HepG2 (cell line): ENCODE measurements at regions not wholly inside any gene's neighbourhood (a gene's known extent, or its start where the extent isn't known, plus 50 kb on each side); places are given as distances from the start of the nearest gene placed in this dataset.
A peak's percentile ranks its signal among the peaks of the same experiment; 100 is the strongest.

Source experiments
- ATAC-seq: fragments of 200-7000 bp; cut with Tn5 transposase; 3 replicates; pipeline ENCODE4 v1.9.1; 2020; ENCODE audit warnings: mild to moderate bottlenecking, moderate library complexity
- BruUV-seq: library from RNA; stranded (reverse); fragments of 400-500 nt; replicated peaks from 2 replicates; lab custom pipeline; 2021; lab: Mats Ljungman, UMichigan
- CTCF ChIA-PET: fragments of 300-600 bp; formaldehyde crosslinking; extraction: SDS; loops from one replicate; lab custom pipeline; 2021; ENCODE audit warnings: low total read pairs, inconsistent platforms, low intra/inter-chr PET ratio; lab: Yijun Ruan, JAX
- POLR2A ChIA-PET: fragments of 350-600 bp; sonication (Branson Sonifier 250); formaldehyde crosslinking; loops from one replicate; lab custom pipeline; 2020; ENCODE audit warnings: antibody characterized with exemption, inconsistent platforms; lab: Yijun Ruan, JAX
- DNase-seq: peaks from one replicate; pipeline ENCODE4 v3.0.0-alpha.2; 2015; ENCODE audit warnings: low spot score
- FAIRE-seq: peaks from 3 replicates; lab custom pipeline; 2011; peaks lifted over from hg19 to GRCh38; lab: Jason Lieb, UNC
- H2AFZ ChIP-seq: one replicate; pipeline ENCODE4 v1.6.1; 2011; ENCODE audit warnings: low read length, inconsistent platforms
- H3K27ac ChIP-seq: fragments of 300-600 bp; 3 replicates; pipeline ENCODE4 v1.8.0; 2011; ENCODE audit warnings: mixed run types, mild to moderate bottlenecking, mixed read lengths, low read length, inconsistent platforms; ENCODE audit not compliant: insufficient read depth; ENCODE audit errors: extremely low read length
- H3K27me3 ChIP-seq, 2 experiments: fragments of 200-600 bp in 1 of 2; 2 replicates in 1 of 2; 3 replicates in 1 of 2; pipeline versions ENCODE4 v1.6.0 to v1.8.0; 2011; ENCODE audit warnings: low read length in 2 of 2, mild to moderate bottlenecking in 2 of 2, moderate library complexity in 2 of 2, inconsistent platforms in 1 of 2; ENCODE audit not compliant: insufficient read depth in 2 of 2, control insufficient read depth in 1 of 2
- H3K36me3 ChIP-seq, 2 experiments: fragments of 200-600 bp in 1 of 2; replicated peaks in 1 of 2; 2 replicates in 1 of 2; 3 replicates in 1 of 2; pipeline versions ENCODE4 v1.5.1 to v1.8.0; 2011; ENCODE audit warnings: low read length in 2 of 2, inconsistent platforms in 1 of 2; ENCODE audit not compliant: insufficient read depth in 2 of 2, control insufficient read depth in 1 of 2
- H3K4me1 ChIP-seq: 2 replicates; pipeline ENCODE4 v1.5.1; 2012; ENCODE audit warnings: low read length, inconsistent platforms; ENCODE audit not compliant: insufficient read depth
- H3K4me2 ChIP-seq: 2 replicates; pipeline ENCODE4 v1.6.0; 2011; ENCODE audit warnings: low read depth, low read length, inconsistent platforms
- H3K4me3 ChIP-seq, 3 experiments: fragments of 200-600 bp in 1 of 3; sonication (generic), shearing (Covaris generic) in 1 of 3; replicated peaks in 1 of 3; 2 replicates each; pipeline ENCODE4 v1.5.1; 2011 to 2016; ENCODE audit warnings: low read length in 3 of 3, inconsistent platforms in 2 of 3, low read depth in 2 of 3, mild to moderate bottlenecking in 2 of 3, control low read depth in 1 of 3, mixed read lengths in 1 of 3; ENCODE audit not compliant: insufficient read depth in 1 of 3
- H3K79me2 ChIP-seq: one replicate; pipeline ENCODE4 v1.6.1; 2011; ENCODE audit warnings: low read length, inconsistent platforms; ENCODE audit not compliant: insufficient read depth
- H3K9ac ChIP-seq: 2 replicates; pipeline ENCODE4 v1.6.0; 2011; ENCODE audit warnings: mild to moderate bottlenecking, low read depth, low read length, inconsistent platforms; ENCODE audit not compliant: insufficient read depth
- H3K9me3 ChIP-seq: 2 replicates; pipeline ENCODE4 v1.5.1; 2012; ENCODE audit warnings: mild to moderate bottlenecking, low read length
- H4K20me1 ChIP-seq: 2 replicates; pipeline ENCODE4 v1.6.0; 2011; ENCODE audit warnings: inconsistent platforms, mild to moderate bottlenecking, low read length, moderate library complexity; ENCODE audit not compliant: insufficient read depth
- LCORL ChIP-seq, 2 experiments: fragments of 450-650 bp in 1 of 2; sonication (generic) in 1 of 2; formaldehyde crosslinking in 1 of 2; IDR thresholded peaks; 2 replicates each; pipeline versions ENCODE4 v1.5.0 to v1.6.1; 2017 to 2020; ENCODE audit warnings: antibody characterized with exemption in 1 of 2, missing genetic modification reagents in 1 of 2
- MAFF ChIP-seq: IDR thresholded peaks from 2 replicates; pipeline ENCODE4 v1.6.1; 2011; ENCODE audit warnings: low read depth, low read length, improper control_type of control experiment
- MAFK ChIP-seq, 2 experiments: IDR thresholded peaks in 1 of 2; conservative IDR thresholded peaks in 1 of 2; 2 replicates each; pipeline ENCODE4 v1.6.1; 2011; ENCODE audit warnings: improper control_type of control experiment in 2 of 2, low read length in 2 of 2
- MAZ ChIP-seq, 2 experiments: sonication (generic) in 1 of 2; formaldehyde crosslinking in 1 of 2; IDR thresholded peaks; 2 replicates each; pipeline versions ENCODE4 v1.5.0 to v1.6.1; 2012 to 2020; ENCODE audit warnings: low read depth in 2 of 2, mild to moderate bottlenecking in 2 of 2, borderline replicate concordance in 1 of 2, improper control_type of control experiment in 1 of 2, low read length in 1 of 2, missing genetic modification reagents in 1 of 2, moderate library complexity in 1 of 2
- NFE2L2 ChIP-seq: fragments of 150-350 bp; IDR thresholded peaks from 2 replicates; pipeline ENCODE4 v1.6.1; 2014; ENCODE audit warnings: low read length
- POLR2A ChIP-seq, 2 experiments: IDR thresholded peaks; 2 replicates each; pipeline ENCODE4 v1.6.1; 2011; ENCODE audit warnings: low read depth in 2 of 2, low read length in 2 of 2, mild to moderate bottlenecking in 1 of 2, moderate library complexity in 1 of 2; ENCODE audit not compliant: insufficient read depth in 1 of 2
- RFX1 ChIP-seq: fragments of 450-650 bp; IDR thresholded peaks from 2 replicates; pipeline ENCODE4 v1.6.1; 2017
- RXRA ChIP-seq: sonication (generic); formaldehyde crosslinking; IDR thresholded peaks from 2 replicates; pipeline ENCODE4 v1.5.1; 2020; ENCODE audit warnings: missing genetic modification reagents
- SNAI1 ChIP-seq: sonication (generic); formaldehyde crosslinking; IDR thresholded peaks from 2 replicates; pipeline ENCODE4 v1.5.0; 2020; ENCODE audit warnings: mild to moderate bottlenecking, missing genetic modification reagents, borderline replicate concordance
- ZNF326 ChIP-seq: sonication (generic); formaldehyde crosslinking; IDR thresholded peaks from 2 replicates; pipeline ENCODE4 v1.4.0; 2020; ENCODE audit warnings: missing genetic modification reagents, borderline replicate concordance
- ZNF83 ChIP-seq: sonication (generic); formaldehyde crosslinking; IDR thresholded peaks from 2 replicates; pipeline ENCODE4 v1.4.0; 2020; ENCODE audit warnings: missing genetic modification reagents, mild to moderate bottlenecking, borderline replicate concordance
- WGBS: methylation state at CpG from one replicate; pipeline ENCODE4 v1.1.6; 2017; ENCODE audit warnings: low lambda C conversion rate; 5-methylcytosine and 5-hydroxymethylcytosine counted together
- in situ Hi-C: cut with HindIII; loops from 2 replicates; pipeline ENCODE4 v1.10.0; 2017; ENCODE audit warnings: low pct_unique_long_range_greater_than_20kb; ENCODE audit not compliant: extremely low pct_ligation_motif_present
- intact Hi-C: fragments of 100-400 bp; cut with micrococcal nuclease; formaldehyde crosslinking; loops from one replicate; pipeline ENCODE4 v1.10.0; 2022; ENCODE audit not compliant: unreplicated experiment

- WGBS: 0% methylated on average over 1 of the region's 1 CpG
Observed at GRCh38 chr18:41227993-41228392, 727.0 kb upstream of the PIK3C3 start.

GRCh38 chr18:41226911-41227310 is 728.1 kb upstream of the PIK3C3 start:
- Histone ChIP-seq H3K36me3 (no peaks in the 10 kb centered on the region), H3K4me1 (no peaks in the 10 kb centered on the region), H3K4me3 (no peak overlapping the region), H3K27ac (no peak overlapping the region), H3K79me2 (no peaks in the 10 kb centered on the region), H3K9me3 (peaks cover 8% of the 10 kb centered on the region; the same call in 1 of the 2 replicates), H3K9ac (no peak overlapping the region), H3K27me3 (no peaks in the 10 kb centered on the region), H4K20me1 (no peaks in the 10 kb centered on the region), H2AFZ (no peak overlapping the region), H3K4me2 (no peak overlapping the region)
- BruUV-seq: no TSS peak
- FAIRE-seq (no peak), ATAC-seq (no peak), DNase-seq (no peak)
- ChIA-PET CTCF (no interaction called here), POLR2A (no interaction called here)
- in situ Hi-C loops (no loop called here), intact Hi-C loops (no loop called here)
- TF ChIP-seq MAZ (IDR thresholded peaks at IDR 0.05; ENCODE audit: borderline replicate concordance, low read depth, low read length): no peak
- TF ChIP-seq MAZ (CRISPR knock-in tag; IDR thresholded peaks at IDR 0.05; ENCODE audit: low read depth): no peak
- no peak for TF ChIP-seq LCORL (IDR thresholded peaks at IDR 0.05)
- TF ChIP-seq LCORL (CRISPR knock-in tag; IDR thresholded peaks at IDR 0.05): no peak
- no peak for TF ChIP-seq ZNF326 (CRISPR knock-in tag)
- TF ChIP-seq ZNF83 (CRISPR knock-in tag): no peak
- no peak for TF ChIP-seq RXRA
- TF ChIP-seq SNAI1: no peak
- TF ChIP-seq POLR2A (IDR thresholded peaks at IDR 0.05; ENCODE audit: insufficient read depth in 1 of 2, low read depth in 2 of 2, low read length in 2 of 2): no peak
- WGBS: 46% methylated on average over 4 of the region's 4 CpGs

More at GRCh38 chr18:41227993-41228392, 727.0 kb upstream of the PIK3C3 start:
- H3K9me3 ChIP-seq: peaks cover 8% of the 10 kb centered on the region; the same call in 1 of the 2 replicates
- H3K4me2 ChIP-seq: no peak overlapping the region
- no peaks in the 10 kb centered on the region for H3K27me3 ChIP-seq
- no peak overlapping the region for H3K27ac ChIP-seq
- ChIA-PET POLR2A (no interaction called here), CTCF (no interaction called here)
- no peak overlapping the region for H2AFZ ChIP-seq
- no peaks in the 10 kb centered on the region for H3K79me2 ChIP-seq
- TF ChIP-seq MAFF (peak; percentile 87), NFE2L2 (0 out of 2 replicates have a peak, but pooled peaks have one; percentile 26), RFX1 (no peak), MAFK (conservative IDR thresholded peaks at IDR 0.05 in 1 of 2, IDR thresholded peaks at IDR 0.05 in 1 of 2; ENCODE audit: low read length in 2 of 2) (peak; percentile 79 to 91)
- H3K4me3 ChIP-seq: no peak overlapping the region
- in situ Hi-C loops (no loop called here), intact Hi-C loops (no loop called here)
- no peaks in the 10 kb centered on the region for H3K4me1 ChIP-seq
- FAIRE-seq (no peak), DNase-seq (no peak), ATAC-seq (no peak)
- BruUV-seq: no TSS peak
- no peaks in the 10 kb centered on the region for H4K20me1 ChIP-seq
- H3K36me3 ChIP-seq: no peaks in the 10 kb centered on the region
- H3K9ac ChIP-seq: no peak overlapping the region
